ENCODE measurements at regions not wholly inside any gene's neighbourhood (a gene's known extent, or its start where the extent isn't known, plus 50 kb on each side); places are given as distances from the start of the nearest gene placed in this dataset.
"Not testable (repeated sequence)": the region's sequence is repeated elsewhere in the genome, so short reads cannot be mapped to it uniquely, and the experiment has no call there.

DNA sequence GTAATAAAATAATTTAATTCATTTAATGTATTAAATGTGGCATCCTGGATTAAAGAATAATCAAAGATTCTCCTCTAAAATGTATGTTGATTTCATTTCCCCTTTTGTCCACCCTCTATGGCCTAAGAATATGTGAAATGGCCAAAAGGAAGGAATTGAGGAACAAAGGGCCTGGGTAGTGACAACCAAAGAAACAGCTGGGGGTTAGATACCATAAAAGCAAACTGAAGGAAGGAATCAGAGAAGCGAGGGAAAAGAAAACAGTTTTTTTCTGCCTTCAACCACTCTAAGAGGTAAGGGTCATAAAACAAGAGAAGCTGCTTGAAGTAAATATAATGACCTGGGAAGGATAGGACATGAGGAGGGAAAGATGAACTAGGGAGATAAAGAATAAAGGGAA, 139.3 kb downstream of the FAM76B start:
- DNase-seq (ENCODE audit: low read depth): no peak

DNA sequence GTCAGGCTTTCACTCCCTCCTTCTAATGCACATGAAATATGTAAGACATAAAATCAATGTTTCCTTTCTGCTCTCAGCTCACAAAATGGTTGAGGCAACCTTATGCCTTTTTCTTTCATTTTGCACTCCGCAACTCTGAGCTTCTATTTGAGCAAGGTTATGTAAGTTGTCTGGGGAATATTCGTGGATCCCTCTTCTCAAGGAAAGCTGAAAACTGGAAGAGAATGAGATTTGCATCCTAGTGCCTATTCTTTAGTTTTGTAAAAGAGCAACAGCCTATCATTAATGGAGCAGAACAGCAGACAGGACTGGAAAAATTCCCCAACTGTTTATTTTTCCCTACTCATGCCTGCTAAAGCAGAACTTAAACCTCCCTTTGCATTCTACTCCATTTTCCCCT, 141.7 kb downstream of the FAM76B start:
- DNase-seq (ENCODE audit: low read depth): no peak

DNA sequence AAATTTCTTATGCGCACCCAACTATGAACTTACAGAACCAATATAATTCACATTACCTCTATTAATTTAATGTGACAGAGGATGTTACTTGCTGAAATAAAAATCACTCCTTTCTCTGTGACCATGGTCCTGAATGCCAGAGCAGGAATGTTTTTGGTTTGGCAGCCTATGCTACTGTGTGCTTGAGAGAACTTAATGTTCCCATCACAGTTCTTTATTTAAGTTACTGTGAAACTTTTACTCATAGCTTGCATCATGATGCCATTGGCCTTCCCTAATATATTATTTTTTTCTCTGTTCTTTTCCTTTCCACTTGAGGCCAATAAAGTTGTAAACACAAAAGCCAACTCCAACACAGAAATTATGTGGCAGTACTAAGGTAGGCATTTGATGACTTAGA, 142.2 kb downstream of the FAM76B start:
- DNase-seq (ENCODE audit: low read depth): no peak

DNA sequence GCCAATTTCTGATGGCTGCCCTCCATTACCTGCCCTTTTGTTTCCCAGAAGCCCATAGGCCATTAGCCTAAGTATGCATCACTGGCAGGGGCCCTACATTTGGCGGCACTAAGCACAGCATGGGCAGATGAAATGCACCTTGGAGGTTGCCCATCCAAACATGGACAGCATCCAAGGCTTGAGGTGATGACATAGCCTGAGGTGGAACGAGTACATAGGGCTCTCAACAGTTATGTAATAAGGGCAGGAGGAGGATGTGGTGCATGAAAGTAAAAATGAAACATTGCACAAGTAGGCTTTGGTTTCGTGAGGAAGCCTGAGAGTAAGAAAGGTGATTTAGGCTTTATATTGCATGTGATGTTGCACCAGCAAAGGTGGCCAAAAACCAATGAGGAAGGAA, 148.1 kb downstream of the FAM76B start:
- DNase-seq (ENCODE audit: low read depth): no peak

DNA sequence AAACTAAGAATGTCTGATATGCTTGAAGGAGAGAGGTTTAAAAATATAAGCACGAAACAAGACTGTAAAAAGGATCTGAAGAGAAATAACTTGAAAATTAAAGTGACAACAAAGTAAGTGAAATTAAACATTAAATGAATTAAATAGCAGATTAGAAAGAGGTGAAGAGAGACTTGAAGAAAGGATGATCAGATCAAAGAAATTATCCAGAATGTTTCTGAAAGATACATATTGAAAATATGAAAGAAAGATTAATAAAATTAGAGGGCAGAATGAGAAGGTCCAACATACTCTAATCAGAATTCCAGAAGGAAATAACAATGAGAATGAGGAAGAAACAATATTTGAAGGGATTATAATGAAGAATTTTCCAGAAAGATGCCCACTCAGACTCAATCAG, 151.1 kb downstream of the FAM76B start:
- DNase-seq (ENCODE audit: low read depth): no peak

DNA sequence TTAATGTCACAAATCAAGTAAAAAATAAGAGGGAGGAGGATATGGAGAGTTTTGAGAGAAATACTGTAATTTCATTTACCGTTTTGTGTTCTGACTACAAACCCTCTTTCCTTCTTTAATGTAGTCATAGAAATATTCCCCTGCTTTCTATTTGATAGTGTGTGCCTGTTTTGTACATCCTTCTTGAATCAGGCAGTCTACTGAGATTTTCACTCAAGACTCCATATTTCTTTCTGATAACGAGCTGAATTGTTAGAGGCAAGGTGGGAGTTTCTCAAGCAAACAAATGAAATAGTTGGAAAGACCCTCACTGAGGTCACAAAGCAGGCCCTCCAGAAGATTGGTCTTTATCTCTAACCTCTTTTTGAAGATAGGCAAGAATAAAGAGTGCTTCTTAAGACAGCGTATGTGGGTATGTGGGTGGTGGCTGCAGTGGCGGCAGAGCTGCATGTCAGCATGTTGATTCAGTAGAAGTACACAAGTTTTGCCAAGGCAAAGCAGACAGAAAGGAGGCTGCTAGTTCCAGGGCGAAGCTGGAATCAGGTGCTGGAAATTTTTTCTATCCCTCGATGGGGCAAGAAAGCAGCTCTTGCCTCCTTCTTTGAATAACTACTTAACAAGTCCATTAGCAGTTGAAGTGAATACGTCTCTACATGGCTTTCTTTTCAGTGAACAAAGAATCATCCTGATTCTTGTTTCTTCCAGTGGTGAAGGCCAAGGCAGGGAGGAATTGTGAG, 164.2 kb downstream of the FAM76B start:
- no peak for DNase-seq (ENCODE audit: low read depth)

DNA sequence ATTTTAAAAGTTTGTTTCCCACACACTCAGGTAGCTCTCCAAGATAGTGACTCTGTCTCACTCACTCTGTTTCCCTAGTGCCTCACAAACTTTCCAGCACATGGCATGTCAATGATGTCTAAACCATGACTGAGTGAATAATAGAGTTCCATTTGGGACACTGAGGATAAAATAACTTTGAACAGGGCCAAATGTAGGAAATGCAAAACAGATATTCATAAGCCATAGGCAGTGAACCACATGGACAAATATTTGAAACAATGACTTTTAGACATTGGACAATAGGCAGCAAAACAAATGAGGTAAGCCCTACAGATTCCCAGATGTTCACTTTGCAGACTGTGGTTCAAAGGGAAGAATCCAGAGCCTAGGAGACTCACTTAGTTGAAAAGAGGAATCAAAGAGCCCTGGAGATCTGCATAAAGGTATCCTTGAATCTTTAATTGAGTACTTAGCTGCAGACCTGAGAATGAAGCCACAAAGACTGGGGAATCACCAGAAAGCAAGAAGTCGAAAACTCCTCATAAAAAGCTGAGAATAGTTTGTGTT, 173.3 kb downstream of the FAM76B start:
- DNase-seq (ENCODE audit: low read depth): no peak

DNA sequence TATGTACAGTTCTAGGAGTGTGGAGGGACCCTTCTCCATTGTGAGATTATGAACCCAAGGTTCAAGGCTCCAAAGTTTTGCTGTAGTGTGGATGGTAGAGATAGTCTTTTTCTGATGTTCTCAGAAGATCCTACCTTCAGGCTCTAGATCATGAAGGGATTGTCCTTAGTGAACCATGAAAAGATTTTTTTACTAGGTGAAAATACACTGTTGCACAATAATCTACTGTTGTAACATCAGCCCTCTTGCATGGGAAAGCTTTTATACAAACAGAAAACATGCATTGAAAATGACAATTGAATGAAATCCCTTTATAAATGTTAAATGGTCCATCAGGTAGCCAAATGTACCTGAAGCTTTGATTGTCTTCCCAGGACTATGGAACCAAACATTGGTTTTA, 177.8 kb downstream of the FAM76B start:
- DNase-seq (ENCODE audit: low read depth): no peak

DNA sequence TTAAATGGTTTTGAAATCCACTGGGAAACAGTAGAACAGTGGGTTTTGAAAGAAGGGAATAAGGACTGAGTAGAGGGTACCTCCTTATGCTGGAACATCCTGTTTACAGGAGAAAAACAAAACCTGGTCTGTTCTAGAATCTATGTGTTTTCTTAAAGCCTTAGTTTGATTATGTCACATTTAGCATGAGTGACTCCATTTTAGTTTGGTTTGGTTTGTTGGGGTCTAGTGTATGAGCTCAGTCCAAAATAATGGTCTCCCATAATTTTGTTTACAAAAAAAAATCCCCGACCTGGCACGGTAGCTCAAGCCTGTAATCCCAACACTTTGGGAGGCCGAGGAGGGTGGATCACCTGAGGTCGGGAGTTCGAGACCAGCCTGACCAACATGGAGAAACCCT, 179.4 kb downstream of the FAM76B start:
- DNase-seq (ENCODE audit: low read depth): not testable (repeated sequence)

DNA sequence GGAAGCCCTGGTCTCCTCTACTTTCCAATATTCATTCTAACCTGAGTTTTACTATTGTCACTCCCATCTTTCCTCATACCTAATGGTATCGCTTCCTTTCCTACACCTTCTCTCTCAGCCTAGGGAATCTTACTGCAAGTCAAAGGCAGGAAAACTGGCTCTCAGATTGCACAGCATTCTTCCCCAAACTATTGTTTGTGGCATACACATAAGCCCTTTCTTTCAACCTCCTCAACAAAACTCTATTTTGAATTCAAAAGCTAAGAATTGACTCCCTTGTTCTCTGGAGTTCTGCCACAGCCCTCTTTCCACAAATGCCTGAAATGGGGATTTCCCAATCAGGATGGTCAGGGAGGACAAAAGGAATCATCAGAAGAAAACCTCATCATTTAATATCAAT, 181.5 kb downstream of the FAM76B start:
- DNase-seq (ENCODE audit: low read depth): no peak

DNA sequence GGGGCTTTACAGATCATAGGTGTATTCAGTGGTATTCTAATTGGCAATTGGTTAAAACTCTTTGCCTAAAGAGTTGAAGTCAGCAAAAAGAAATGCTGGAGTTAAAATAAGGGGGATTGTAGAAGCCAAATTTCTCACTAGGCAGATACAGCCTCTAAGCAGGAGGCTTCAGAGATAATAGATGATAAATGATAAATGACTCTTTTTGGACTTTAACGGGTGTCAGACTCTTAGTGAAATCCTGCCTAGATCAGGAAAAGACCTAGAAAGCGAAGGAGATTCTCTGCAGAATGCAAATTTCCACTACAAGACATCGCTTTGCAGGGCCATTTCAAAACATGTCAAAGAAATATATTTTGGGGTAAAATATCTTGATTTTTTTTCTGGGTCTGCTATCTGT, 182.8 kb downstream of the FAM76B start:
- no peak for DNase-seq (ENCODE audit: low read depth)

DNA sequence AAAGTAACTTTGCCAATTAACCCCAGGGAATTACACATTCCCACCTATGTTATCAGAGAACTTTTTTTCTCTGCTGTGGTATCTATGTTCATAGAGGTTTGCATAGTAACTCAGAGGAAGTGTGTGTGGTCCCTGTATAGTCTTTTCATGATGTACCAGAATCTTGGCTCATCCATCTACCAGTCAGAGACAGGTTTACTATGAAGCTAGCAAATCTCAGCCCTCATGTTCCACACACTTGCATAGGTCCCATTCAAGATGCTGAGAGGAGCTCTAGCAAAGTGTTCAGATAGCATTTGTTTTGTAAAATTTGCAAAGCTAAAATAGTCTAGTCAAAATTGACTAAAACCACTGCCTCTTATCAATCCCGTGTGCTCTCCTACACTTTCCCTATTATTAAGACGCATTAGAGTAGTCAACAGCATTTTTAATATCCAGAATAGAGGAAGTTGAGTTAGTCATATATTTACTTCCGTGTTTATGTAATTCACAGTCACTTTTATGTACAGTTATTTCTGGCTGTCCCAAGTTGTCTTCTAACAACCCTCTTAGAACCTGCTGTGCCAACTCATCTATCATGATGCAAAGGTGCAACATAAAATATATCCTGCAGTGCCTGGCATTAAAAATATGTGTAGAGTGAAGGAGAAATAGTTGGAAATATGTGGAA, 184.2 kb downstream of the FAM76B start:
- DNase-seq (ENCODE audit: low read depth): no peak

DNA sequence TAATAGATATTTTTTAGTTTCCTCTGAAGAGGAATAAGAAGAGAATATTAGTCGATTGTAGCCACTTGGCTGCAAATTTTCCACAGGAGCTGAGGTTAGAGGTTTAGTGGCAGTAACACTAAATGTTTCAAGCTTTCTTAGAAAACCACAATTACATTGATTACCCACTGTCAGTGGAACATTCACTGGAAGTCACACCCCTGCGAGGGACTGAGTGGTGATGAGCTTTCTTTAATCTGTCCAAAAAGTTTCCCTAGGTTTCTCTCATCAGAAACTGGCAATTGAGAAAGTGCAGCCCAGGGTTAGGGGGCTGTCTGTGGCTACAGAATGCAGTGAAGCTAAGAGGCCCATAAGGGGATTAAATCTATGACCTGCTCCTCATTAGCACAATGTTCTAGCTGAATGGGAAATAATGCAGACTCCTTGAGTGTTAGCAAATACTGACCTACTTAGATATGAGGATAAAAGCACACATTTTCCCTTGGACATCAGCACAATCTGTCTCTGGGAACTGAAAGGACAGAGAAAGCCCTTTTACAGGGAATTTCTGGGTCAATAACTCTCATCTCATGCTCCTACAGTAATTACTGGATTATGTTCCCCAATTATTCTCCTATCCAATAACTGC, 189.5 kb downstream of the FAM76B start:
- DNase-seq (ENCODE audit: low read depth): no peak

DNA sequence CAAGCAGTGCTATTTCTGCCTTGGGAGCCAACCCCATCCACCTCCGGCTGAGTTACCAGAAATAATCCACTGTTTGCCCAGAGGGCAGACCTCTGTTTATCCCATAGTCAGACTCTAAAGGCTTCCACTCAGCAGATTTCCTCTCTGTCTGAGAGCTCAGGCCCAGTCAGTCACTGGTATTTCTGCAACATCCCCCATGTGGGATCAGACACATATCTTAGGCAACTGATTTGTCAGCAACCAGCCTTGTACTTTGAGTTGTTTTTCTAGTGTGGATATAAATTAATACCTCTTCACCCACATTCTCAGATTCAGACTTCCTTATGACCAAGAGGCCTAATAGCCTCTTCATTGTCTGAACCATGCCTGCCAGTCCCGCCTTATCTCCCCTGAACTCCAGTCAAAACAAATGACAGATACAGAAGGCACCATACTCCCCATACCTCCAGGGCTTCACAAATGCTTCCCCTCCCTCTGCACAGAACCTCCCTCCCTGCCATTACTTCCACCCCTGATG, 193.6 kb downstream of the FAM76B start:
- no peak for DNase-seq (ENCODE audit: low read depth)

DNA sequence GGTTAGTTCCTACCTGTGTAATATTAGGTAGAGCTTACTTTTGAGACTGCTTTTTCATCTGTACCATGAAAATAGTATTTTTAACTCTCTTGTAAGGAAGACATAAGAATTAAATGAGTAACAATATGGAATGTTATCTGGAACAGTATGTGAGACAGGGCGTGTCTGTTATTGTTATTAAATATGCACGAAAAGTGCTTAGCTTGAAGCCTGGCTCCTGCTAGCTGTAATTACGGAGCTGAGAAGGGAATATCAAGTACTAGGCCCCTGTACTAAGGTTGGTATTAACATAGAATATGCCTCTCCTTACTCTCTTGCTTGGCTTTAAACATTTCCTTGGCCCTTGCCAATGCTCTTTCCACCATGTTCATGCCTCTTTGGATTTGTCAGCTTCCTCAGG, 194.0 kb downstream of the FAM76B start:
- no peak for DNase-seq (ENCODE audit: low read depth)

DNA sequence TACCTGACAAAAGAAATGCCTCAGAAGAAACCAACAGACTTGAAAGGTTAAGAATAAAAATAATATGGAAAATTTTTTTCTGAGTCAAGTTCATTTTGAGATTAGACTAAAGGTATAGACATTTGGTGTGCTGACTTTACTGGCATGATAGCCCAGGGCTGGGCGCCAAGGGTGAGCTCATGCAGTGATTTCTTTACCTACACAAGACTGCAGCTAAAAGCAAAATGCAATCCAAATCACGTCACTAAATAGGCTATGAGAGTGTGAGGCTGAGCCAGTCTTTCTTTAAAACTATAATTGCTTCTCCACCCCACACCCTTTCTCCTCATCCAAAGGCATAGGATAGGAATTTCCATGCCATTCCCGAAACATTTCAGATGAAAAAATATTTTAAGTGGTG, 196.5 kb downstream of the FAM76B start:
- DNase-seq (ENCODE audit: low read depth): no peak

DNA sequence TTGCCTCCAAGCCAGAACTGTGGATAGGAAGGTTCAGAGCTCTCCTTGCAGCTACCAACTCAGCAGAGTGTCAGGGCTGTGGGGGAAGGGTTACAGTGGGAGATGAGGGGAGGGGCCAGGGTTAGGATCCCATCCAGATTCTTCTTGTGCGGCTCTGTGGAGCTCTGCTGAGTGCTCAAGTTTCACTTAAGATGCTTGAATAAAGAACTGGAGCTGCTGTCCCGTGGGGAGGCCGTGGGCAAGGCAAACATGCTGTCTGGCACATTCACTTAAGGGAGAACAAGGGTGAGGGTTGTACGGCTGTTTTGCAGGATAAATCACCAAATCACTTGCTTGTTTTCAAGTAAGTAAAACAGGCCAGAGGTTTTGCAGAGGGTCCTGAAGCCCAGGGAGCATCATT, 197.1 kb downstream of the FAM76B start:
- no peak for DNase-seq (ENCODE audit: low read depth)

DNA sequence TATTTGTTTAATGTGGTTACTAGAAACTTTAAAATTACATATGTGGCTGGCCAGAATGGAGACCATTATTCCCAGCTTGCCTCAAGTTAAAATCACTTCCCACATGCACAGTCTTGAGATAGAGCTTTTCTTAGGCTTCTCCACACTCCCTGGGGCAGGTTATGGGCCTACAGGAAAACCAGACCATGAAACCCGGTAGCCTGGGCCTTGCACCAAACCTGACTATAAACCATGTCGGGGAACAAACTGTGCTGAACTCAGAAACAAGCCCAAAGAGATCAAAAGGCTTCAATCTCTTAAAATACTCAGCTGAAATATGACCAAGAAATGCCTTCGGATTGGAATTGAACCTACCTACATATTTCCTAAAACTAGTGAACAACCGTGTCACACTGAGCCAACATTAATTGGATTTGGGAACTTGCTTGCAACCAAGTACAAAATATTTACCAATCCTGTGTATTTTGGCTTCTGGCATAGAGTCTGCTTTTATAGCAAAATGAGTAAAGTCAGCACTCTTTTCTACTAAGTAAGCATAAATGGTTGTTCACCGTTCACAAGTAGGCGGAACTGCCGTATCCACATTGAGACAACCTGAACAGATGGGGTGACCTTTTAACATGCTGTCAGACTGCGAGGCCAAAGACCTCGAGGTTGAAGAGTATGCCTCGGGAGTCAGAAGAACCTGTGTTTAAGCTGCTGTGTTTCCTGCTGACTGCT, 199.5 kb downstream of the FAM76B start:
- no peak for DNase-seq (ENCODE audit: low read depth)

DNA sequence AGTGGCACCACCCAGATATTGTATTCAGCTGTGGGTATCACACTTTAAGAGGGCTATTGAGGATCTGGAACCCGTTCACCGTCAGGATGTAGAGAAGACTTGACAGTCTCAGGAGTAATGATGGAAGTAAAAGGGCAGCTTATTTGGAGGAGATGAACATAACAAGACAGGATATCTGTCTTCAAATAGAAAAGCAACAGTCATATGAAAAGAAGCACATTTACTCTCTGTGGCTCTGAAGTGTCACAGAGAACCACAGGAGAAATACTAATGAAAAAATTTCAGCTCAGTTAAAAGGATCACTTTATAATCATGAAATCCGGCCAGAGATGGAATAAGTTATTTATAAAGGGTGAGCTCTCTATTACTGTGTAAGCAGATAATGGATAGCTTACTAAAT, 200.8 kb downstream of the FAM76B start:
- no peak for DNase-seq (ENCODE audit: low read depth)

DNA sequence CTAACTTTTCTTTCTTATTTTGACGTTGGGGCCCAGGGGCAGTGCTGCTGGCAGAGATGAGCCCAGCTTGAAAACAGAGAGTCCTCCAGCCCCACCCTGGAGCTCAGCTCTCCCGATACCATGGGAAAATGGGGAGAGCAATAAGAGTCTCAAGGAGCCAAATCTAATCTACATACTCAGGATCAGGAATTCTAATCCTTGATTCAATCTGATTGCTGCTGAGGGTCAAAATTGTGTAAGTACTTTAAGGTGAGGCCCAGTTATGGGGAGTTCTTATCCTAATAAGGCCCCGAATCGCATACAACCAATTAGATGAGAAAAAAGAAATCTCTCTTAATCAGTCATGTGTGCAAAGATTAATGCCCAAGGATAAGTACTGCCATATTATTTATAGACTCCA, 202.9 kb downstream of the FAM76B start:
- no peak for DNase-seq (ENCODE audit: low read depth)

DNA sequence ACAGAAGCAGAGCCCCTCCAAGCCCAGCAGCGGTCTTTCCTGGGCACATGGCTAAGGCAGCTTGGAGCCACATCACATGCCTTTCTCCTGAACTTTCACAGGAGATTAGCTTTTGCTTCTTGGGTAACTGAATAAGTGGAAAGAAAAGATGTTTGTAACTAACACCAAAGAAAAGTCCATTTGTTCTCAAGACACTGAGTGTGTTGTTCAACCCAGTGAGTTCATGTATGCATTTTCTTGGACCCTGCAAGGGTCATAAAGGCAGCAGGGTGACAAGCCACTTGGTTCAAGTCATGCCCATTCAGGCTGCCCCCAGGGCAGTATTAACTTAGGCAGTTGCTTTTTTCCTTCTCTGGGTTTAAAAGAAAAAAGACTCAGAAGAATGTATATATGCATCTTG, 203.4 kb downstream of the FAM76B start:
- DNase-seq (ENCODE audit: low read depth): no peak

DNA sequence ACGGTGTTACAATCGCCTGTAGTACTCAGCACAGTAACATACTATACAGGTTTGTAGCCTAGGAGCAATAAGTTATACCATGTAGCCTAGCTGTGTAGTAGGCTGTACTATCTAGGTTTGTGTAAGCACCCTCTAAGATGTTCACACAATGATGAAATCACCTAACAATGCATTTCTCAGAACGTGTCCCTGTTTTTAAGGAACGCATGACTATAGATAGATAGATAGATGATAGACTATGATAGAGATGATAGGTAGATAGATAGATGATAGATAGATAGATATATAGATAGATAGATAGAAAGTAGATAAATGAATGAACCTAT, 203.9 kb downstream of the FAM76B start:
- DNase-seq (ENCODE audit: low read depth): no peak

Data from GM04503 (cell line).